Small intestine (tissue), 7 donors: ENCODE measurements at regions not wholly inside any gene's neighbourhood (a gene's known extent, or its start where the extent isn't known, plus 50 kb on each side); places are given as distances from the start of the nearest gene placed in this dataset.
A peak's percentile ranks its signal among the peaks of the same experiment; 100 is the strongest.

Experiments
- DNase-seq, 2 donors: peaks; one replicate each; pipeline versions ENCODE4 v3.0.0 to v3.0.0-alpha.2; 2013
- FAIRE-seq: peaks from 2 replicates; lab custom pipeline; 2012; peaks lifted over from hg19 to GRCh38; lab: Jason Lieb, UNC
- H3K27ac ChIP-seq, 3 donors: one replicate each; pipeline ENCODE4 v1.5.1; 2013; ENCODE audit warnings: low read length in 2 of 3, mild to moderate bottlenecking in 2 of 3, control low read depth in 1 of 3, inconsistent platforms in 1 of 3, low read depth in 1 of 3, moderate library complexity in 1 of 3
- H3K27me3 ChIP-seq, 3 donors: one replicate each; pipeline ENCODE4 v1.6.1; 2013; ENCODE audit warnings: low read length in 3 of 3, inconsistent platforms in 1 of 3; ENCODE audit not compliant: control insufficient read depth in 3 of 3, insufficient read depth in 3 of 3
- H3K36me3 ChIP-seq, 3 donors: one replicate each; pipeline ENCODE4 v1.6.1; 2013; ENCODE audit warnings: low read length in 3 of 3, inconsistent platforms in 1 of 3, low read depth in 1 of 3, mild to moderate bottlenecking in 1 of 3, moderate library complexity in 1 of 3; ENCODE audit not compliant: control insufficient read depth in 3 of 3, insufficient read depth in 2 of 3
- H3K4me1 ChIP-seq, 3 donors: one replicate each; pipeline ENCODE4 v1.6.1; 2013; ENCODE audit warnings: low read length in 2 of 3, inconsistent platforms in 1 of 3, low read depth in 1 of 3, mild to moderate bottlenecking in 1 of 3, moderate library complexity in 1 of 3; ENCODE audit not compliant: control insufficient read depth in 3 of 3, insufficient read depth in 2 of 3
- H3K4me3 ChIP-seq, 3 donors: one replicate each; pipeline ENCODE4 v1.5.1; 2013; ENCODE audit warnings: low read length in 3 of 3, control low read depth in 1 of 3, inconsistent platforms in 1 of 3, low read depth in 1 of 3, mild to moderate bottlenecking in 1 of 3, moderate library complexity in 1 of 3
- H3K9me3 ChIP-seq, 2 donors: one replicate each; pipeline ENCODE4 v1.6.1; 2013; ENCODE audit warnings: low read depth in 1 of 2, low read length in 1 of 2; ENCODE audit not compliant: control insufficient read depth in 2 of 2, insufficient read depth in 1 of 2
- WGBS, 3 donors: extraction: QIAGEN DNeasy Blood & Tissue Kit; methylation state at CpG; one replicate each; pipeline ENCODE4 v1.1.7; 2013; 5-methylcytosine and 5-hydroxymethylcytosine counted together
- donor health status: healthy with polysubstance abuse.
- donor health status: control.
- donor health status: control.
- donor health status: Bipolar disorder and iron deficiency.
- donor health status: healthy.

DNA sequence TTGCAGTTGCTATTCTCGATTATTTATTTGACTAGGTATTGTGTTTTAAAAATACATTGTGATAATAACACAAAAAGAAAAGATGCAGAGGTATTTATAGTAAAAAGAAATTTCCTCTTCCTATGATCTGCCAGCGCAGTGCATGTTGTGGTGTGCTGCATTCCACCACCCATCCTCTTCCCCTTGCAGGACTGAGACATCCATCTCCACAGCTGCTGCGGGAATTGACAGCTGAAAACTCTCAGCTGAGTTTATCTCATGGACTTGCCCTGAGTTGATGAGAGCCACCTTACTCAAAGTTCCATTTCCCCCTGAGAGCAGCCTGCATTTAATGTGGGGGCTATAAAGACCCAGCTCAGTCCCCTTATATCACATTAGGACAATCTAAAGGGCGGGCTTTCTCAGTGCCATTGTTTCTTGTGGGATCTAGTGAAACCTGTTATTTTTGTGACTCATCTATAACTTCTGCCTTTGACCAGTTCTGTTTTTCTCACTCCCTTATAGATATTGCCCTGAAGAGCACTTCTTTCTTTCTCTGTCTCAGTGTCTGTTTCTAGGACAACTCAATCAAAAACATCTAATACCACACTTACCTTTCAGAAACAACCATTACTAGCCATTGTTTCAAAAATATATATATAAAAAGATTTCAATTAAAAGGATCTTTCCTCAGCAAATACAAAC is 698.5 kb downstream of the NR4A2 start:
- FAIRE-seq (no peak), DNase-seq (no peak)
- no peaks in the 10 kb centered on the region for H3K36me3 ChIP-seq
- WGBS, 3 donors, result 27 to 40% (median 32%) methylated on average over 4 of the region's 4 CpGs
- H3K4me3 ChIP-seq, result no peak overlapping the region
- H3K9me3 ChIP-seq, result no peaks in the 10 kb centered on the region
- no peaks in the 10 kb centered on the region for H3K27me3 ChIP-seq
- H3K4me1 ChIP-seq, result no peaks in the 10 kb centered on the region
- no peak overlapping the region for H3K27ac ChIP-seq

DNA sequence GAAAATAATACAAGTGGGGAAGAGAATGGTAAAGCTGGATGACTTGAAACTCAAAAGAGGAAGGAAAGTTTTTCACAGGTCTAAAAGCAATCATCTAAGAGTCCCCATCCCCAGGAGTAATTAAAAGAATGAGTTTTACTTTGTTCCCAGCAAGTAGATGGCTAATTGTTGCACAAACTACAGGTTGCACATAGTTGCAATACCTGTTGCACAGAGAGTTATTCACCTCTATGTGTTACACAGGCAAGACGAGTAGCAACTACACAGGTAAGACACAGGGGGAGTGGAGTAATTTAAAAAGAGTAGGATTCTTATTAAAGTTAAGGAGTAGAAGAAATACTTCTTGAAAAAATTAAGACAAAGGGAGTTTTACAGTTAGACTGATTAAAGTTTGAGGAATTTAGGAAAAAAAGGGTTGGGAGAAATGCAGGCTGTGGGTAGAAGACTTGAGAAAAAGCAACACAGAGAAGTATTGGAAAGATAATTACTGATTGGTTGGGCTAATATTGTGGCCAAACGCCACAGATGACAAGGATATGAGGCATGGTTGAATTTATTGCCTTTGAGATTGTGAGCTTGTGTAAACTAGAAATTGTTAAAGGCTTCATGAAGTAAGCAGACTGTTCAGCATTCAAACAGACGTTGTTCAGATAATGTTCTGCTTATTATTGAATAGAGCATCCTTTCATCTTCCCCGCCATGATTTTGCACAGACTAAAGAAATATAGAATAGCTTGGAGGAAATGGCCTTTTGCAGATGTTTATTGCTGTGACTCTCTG is 699.3 kb downstream of the NR4A2 start:
- Histone ChIP-seq H3K9me3 (no peaks in the 10 kb centered on the region), H3K27ac (no peak overlapping the region), H3K36me3 (no peaks in the 10 kb centered on the region), H3K4me1 (no peaks in the 10 kb centered on the region), H3K27me3 (no peaks in the 10 kb centered on the region), H3K4me3 (no peak overlapping the region)
- DNase-seq (peak in 1 of 2 donors; percentile 7), FAIRE-seq (no peak)
- 15 to 36% (median 22%) methylated on average over 4 of the region's 4 CpGs for WGBS, 3 donors

DNA sequence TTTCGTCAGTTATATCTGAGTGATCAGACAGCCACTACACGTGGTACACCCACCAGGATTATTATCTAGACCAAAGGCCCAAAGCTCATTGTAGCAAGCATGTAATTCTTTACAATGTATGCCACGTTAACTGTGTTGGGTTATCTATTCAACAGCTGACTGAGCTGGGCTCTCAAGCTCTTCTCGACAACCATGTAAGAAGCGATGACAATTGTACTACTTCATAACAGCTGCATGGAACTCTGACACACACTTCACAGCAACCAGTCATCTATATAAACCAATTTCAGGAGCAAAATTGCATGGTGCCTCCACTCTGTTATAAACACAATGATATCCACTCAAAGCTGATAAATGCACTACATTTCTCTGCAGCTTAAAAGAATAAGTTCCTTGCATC is 701.8 kb downstream of the NR4A2 start:
- FAIRE-seq, result no peak
- H3K9me3 ChIP-seq, result no peaks in the 10 kb centered on the region
- no peaks in the 10 kb centered on the region for H3K27me3 ChIP-seq
- H3K4me3 ChIP-seq, result no peak overlapping the region
- DNase-seq, result no peak
- H3K36me3 ChIP-seq, result no peaks in the 10 kb centered on the region
- 60 to 74% (median 71%) methylated on average over 5 of the region's 5 CpGs for WGBS, 3 donors
- H3K27ac ChIP-seq, result no peak overlapping the region
- H3K4me1 ChIP-seq, result no peaks in the 10 kb centered on the region

DNA sequence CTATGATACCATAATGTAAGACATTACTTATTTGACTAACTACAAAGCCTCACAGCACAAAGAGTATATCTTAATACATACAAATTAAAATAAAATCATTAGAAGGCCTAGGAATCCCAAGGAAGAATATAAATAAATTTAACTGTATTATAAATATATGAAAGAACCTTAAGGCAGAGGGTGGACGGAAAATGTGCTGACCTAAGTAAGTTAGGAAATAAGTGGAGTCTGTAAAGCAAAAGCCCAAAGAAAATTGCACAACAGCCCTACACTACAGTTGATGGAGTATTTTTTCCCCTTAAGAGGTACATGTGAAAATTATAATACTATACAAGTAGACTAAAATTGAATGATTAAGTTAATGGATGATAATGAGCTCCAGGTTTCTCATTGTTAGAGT is 710.1 kb downstream of the NR4A2 start:
- no peaks in the 10 kb centered on the region for H3K36me3 ChIP-seq
- H3K9me3 ChIP-seq, result no peaks in the 10 kb centered on the region
- no peak for DNase-seq
- H3K4me1 ChIP-seq, result no peaks in the 10 kb centered on the region
- H3K27me3 ChIP-seq, result no peaks in the 10 kb centered on the region
- no peak overlapping the region for H3K4me3 ChIP-seq
- no peak for FAIRE-seq
- H3K27ac ChIP-seq, result no peak overlapping the region
- WGBS, 3 donors, result 3 to 30% (median 28%) methylated on average over 1 of the region's 1 CpG

GRCh38 chr2:155600914-155601760 is 731.4 kb downstream of the NR4A2 start:
- H3K27ac ChIP-seq, result no peak overlapping the region
- WGBS, 3 donors, result 82 to 87% (median 86%) methylated on average over 10 of the region's 10 CpGs
- H3K27me3 ChIP-seq, result no peaks in the 10 kb centered on the region
- peaks cover 0 to 18% of the 10 kb centered on the region in 2 donors for H3K9me3 ChIP-seq
- DNase-seq (no peak), FAIRE-seq (no peak)
- no peak overlapping the region for H3K4me3 ChIP-seq
- H3K36me3 ChIP-seq, result no peaks in the 10 kb centered on the region
- H3K4me1 ChIP-seq, result no peaks in the 10 kb centered on the region

- Histone ChIP-seq H3K27me3 (no peaks in the 10 kb centered on the region), H3K36me3 (no peaks in the 10 kb centered on the region), H3K9me3 (peaks cover 0 to 18% of the 10 kb centered on the region in 2 donors), H3K4me3 (no peak overlapping the region), H3K4me1 (no peaks in the 10 kb centered on the region), H3K27ac (no peak overlapping the region)
- WGBS, 3 donors, result 80 to 91% (median 85%) methylated on average over 10 of the region's 10 CpGs
- no peak for FAIRE-seq
- DNase-seq, result no peak
These were observed 732.2 kb downstream of the NR4A2 start for GRCh38 chr2:155600296-155600695.

DNA sequence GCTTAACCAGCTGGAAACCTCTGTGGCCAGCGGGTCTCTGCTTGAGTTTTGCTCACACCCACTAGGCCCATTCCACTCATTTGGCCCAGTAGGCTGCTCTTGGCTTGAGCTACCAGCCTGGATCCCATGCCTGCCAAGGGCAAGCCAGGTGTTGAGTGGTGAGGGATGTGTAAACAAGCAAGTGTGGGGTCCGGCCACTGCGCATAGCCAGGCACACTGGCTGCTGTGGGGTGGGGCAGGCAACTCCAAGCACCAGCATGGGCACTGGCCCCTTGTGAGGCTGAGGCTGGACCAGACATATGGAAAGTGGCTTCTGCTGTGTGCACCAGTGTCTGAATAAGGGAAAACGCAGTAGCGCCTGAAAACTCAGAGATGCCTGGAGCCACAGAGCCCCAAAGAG is 732.7 kb downstream of the NR4A2 start:
- H3K27ac ChIP-seq, result no peak overlapping the region
- H3K4me3 ChIP-seq, result no peak overlapping the region
- no peak for DNase-seq
- no peaks in the 10 kb centered on the region for H3K36me3 ChIP-seq
- no peaks in the 10 kb centered on the region for H3K4me1 ChIP-seq
- 87 to 95% (median 92%) methylated on average over 5 of the region's 5 CpGs for WGBS, 3 donors
- peaks cover 0 to 18% of the 10 kb centered on the region in 2 donors for H3K9me3 ChIP-seq
- FAIRE-seq, result no peak
- H3K27me3 ChIP-seq, result no peaks in the 10 kb centered on the region

DNA sequence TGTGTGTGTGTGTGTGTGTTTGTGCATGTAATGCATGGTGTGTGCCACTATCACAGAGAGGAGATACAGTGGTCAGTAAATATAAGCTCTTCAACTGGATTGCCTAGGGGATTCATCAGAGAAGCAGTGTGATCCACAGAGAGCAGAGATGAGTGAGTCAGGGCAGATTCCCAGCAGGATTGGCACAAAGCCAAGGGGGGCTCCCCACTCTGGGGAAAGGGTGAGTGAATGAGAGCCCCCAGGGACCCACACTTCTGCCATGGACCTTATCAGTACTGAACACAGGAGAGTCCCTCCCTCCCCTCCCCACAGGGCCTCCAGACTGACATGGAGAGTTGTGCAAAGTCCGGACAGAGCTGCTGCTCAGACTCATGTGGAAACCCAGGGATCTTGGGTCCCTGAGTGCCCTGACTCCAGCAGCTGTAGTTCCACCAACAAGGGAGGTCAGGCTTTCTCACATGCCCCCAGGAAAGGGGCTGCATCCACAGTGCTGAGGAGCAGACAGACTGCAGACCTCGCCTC is 748.8 kb downstream of the NR4A2 start:
- WGBS, 3 donors, result 53 to 83% (median 76%) methylated on average over 2 of the region's 2 CpGs
- DNase-seq, result no peak
- H3K36me3 ChIP-seq, result no peaks in the 10 kb centered on the region
- H3K27ac ChIP-seq, result no peak overlapping the region
- no peak overlapping the region for H3K4me3 ChIP-seq
- peaks cover 0 to 10% of the 10 kb centered on the region in 2 donors for H3K9me3 ChIP-seq
- no peak for FAIRE-seq
- H3K27me3 ChIP-seq, result no peaks in the 10 kb centered on the region
- H3K4me1 ChIP-seq, result no peaks in the 10 kb centered on the region
